ENCODE measurements at regions not wholly inside any gene's neighbourhood (a gene's known extent, or its start where the extent isn't known, plus 50 kb on each side); places are given as distances from the start of the nearest gene placed in this dataset.

DNA sequence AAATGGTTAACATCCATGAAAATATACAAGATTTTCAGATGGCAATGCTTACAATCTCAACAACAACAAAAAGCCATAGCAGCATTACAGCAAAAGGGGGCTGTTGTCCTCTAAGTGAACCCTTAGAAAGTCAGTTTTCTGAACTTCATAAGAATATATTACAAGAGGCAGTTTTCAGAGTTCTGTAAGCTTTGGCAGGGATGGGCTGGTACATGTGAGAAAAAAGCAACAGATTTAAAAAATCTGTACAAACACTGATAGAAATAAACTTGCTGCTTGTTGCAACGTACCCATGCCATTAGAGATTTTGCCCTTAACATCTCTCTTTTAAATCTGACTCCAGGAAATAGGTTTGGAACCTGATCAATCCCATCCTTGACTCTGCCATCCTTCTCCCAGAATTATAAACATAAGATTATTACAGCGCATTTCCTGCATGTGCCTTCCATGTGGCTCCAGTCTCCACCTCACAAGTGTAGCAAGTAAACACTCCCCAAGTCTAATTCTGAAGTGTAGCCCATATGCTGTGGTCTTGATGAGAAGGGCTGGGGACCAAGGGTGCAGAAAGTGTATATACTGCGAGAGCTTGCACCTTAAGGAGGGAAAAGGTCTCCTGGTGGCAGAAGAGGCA, 101.4 kb upstream of the TSPAN2 start:
- no peak overlapping the region for H3K4me3 Mint-ChIP-seq
- no peaks in the 10 kb centered on the region for H3K4me1 Mint-ChIP-seq
- H3K9me3 Mint-ChIP-seq: no peaks in the 10 kb centered on the region
- ATAC-seq (no peak), DNase-seq (ENCODE audit: low spot score in 2 of 2) (no peak)
- no peaks in the 10 kb centered on the region for H3K36me3 Mint-ChIP-seq
- H3K27ac Mint-ChIP-seq: no peak overlapping the region

DNA sequence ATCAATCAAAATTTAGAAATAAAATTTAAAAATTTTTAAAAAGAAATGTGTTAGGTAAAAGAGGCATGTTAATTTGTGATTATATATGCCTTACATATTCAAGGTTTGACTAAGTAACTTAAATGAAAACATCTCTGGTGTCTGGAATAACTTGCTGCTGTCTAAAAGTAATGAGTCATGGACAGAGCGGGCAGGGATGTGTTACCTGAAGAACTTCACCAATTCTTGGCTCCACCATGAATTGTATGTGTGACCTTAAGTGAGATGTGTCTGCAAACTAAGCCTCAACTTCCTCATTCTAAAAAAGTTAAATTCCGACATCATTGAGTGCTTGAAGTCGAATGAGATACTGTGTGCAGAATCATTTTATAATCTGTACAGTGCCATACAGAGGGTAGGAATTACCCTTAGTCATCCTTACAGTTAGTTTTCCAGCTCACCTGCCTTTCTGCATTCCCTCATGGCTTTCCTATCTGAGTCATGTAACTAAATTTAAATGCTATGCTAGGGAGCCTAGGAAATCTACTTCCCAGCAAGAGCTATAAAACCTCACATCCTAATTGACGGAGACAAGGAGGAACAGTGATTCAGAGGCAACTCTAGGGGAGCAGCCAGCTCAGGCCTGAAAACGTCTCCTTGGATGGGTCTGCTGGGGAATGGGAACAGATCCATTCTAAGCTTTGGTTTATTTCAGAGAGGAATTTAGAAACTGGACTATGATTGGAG, 100.7 kb upstream of the TSPAN2 start:
- H3K27ac Mint-ChIP-seq: no peak overlapping the region
- H3K9me3 Mint-ChIP-seq: no peaks in the 10 kb centered on the region
- H3K4me3 Mint-ChIP-seq: no peak overlapping the region
- no peaks in the 10 kb centered on the region for H3K36me3 Mint-ChIP-seq
- DNase-seq (ENCODE audit: low spot score in 2 of 2) (no peak), ATAC-seq (no peak)
- peaks cover 3% of the 10 kb centered on the region for H3K4me1 Mint-ChIP-seq

DNA sequence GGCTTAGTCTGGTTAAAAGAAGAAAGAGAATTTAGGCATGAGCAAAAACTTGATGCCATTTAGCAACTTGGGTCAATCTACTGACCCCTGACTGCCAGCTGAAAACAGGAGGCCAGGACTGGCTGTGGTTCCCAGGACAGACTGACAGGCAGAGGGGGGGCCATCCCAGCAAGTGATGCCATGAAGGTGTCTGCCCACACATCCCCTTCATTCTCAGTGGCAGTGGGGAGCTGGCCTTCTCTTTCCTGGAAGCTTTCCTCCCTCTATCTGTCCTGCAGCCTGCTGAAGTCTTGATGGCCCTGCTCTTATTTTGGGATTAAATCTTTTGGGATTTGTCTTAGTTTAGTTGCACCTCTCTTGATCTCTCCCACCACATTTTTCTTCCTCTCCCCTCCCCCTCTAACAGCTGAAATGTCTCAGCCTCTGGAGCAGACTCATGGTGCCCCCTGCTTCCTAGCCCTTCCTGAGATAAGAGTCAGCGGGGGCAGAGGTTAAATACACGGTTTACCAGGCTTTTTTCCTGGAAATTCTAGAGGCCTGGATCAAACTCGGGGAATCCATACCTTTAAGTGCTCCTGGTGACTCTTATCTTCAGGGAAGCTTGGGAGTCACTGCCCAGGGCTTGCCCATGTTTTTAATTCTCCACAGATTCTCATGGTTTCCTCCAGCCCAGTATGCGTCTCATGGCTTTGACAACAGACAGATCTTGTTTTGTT, 99.5 kb upstream of the TSPAN2 start:
- ATAC-seq (no peak), DNase-seq (ENCODE audit: low spot score in 2 of 2) (no peak)
- H3K4me3 Mint-ChIP-seq: no peak overlapping the region
- H3K9me3 Mint-ChIP-seq: no peaks in the 10 kb centered on the region
- H3K36me3 Mint-ChIP-seq: no peaks in the 10 kb centered on the region
- H3K4me1 Mint-ChIP-seq: peaks cover 11% of the 10 kb centered on the region
- no peak overlapping the region for H3K27ac Mint-ChIP-seq

DNA sequence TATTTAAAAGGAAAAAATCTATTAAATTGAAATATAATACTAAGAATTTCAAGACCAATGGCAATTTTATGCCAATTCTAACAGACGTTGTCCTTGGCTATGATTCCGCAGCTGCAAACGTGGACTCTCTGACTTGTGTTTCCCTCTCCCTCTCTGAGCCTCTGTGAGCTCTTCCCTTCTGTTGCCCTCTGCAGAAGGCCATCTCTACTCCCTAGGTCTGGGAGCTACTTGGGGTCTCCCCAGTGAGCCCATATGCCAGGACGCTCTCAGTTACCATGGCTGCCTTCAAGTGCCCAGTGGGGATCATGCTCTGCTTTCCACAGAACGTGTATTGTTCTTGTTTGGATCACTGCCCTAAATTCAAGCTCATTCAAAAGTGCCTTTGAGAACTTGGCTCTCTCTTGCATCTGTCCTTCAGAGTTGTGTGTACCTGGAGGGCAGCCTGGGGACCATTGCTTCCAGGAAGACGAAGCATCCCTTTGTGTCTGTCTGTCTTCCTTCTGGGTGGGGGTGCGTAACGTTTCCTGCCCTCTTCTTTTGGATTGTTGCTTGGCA, 97.5 kb upstream of the TSPAN2 start:
- no peak for ATAC-seq

DNA sequence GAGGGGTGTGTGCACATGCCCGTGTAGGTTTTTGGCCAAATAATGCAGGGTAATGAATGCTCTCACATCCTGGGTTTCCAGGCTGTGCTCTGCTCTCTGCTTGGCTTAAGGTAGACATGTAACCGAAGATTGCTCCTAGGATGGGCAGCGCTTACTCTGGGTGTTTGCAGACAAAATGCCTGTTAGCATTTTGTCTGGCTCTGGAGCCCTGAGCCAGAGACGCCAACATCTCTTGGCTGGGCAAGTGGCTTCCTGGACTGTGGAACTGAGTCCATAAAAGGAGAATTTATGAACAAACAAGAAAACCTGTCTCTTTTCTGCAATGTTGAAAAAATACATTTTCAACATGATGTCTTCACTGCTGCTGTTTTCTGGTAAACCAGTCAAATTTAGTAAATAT, 96.0 kb upstream of the TSPAN2 start:
- Mint-ChIP-seq H3K36me3 (no peaks in the 10 kb centered on the region), H3K4me3 (no peak overlapping the region), H3K4me1 (peaks cover 11% of the 10 kb centered on the region), H3K27ac (no peak overlapping the region), H3K9me3 (no peaks in the 10 kb centered on the region)
- no peak for ATAC-seq
- no peak for DNase-seq (ENCODE audit: low spot score in 2 of 2)

More for the DNA sequence above, 97.5 kb upstream of the TSPAN2 start:
- peak overlapping the region; percentile 0 for H3K27ac Mint-ChIP-seq
- DNase-seq (ENCODE audit: low spot score in 2 of 2): no peak
- no peak overlapping the region for H3K4me3 Mint-ChIP-seq
- H3K4me1 Mint-ChIP-seq: peaks cover 11% of the 10 kb centered on the region
- H3K9me3 Mint-ChIP-seq: no peaks in the 10 kb centered on the region
- no peaks in the 10 kb centered on the region for H3K36me3 Mint-ChIP-seq

DNA sequence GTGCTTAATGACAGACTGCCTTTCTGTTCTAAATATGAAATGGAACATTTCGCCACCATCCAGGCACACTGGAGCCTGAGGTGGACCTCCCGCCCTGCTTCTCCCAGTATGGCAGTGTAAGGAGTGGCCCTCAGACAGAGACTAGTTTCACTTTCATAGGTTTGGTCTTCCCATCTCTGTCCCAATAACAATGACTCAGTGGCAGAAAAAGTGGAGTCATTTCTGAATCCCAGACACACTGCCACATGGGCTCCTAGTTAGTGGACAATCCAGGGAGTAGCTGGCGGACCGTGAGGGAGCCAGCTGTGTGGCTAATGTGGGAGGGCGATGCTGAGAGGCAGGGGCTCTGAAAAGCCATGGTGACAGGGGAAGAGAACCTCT, 95.6 kb upstream of the TSPAN2 start:
- H3K4me3 Mint-ChIP-seq: no peak overlapping the region
- no peaks in the 10 kb centered on the region for H3K9me3 Mint-ChIP-seq
- no peak overlapping the region for H3K27ac Mint-ChIP-seq
- DNase-seq (ENCODE audit: low spot score in 2 of 2) (no peak), ATAC-seq (peak; percentile 31)
- peaks cover 11% of the 10 kb centered on the region for H3K4me1 Mint-ChIP-seq
- no peaks in the 10 kb centered on the region for H3K36me3 Mint-ChIP-seq

DNA sequence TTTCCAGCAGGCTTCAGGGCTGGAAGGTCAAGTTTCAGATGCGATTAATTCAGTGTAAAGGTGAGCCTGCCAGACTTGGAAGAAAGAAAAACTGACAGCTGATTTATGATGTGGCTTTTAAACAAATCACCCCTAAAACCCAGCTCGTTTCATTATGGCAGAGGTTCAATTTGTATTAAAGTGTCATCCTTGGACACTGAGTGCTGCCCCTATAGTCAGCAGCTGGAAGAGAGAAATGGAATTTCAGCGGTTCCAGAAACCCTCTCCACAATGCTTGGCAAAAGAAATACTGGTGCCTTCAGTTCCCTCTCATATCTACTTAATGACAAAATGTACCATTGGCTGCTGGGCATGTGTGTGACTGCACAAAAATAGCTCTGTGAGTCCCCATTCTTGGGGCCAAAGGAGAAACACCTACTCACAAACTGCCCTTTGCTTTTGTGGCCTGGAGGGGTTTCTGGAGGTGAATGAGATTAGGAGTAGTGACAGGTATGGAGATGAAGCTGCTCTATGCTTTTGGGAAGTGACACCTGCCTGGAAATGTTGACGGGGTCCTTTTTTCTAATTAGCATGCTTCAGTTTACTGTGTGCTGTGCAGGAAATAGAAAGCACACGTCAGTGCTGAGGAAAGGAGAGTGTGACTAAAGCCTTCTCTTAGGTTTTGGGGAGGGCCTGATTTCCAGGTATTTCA, 95.1 kb upstream of the TSPAN2 start:
- Mint-ChIP-seq H3K4me3 (no peak overlapping the region), H3K9me3 (no peaks in the 10 kb centered on the region), H3K4me1 (peaks cover 11% of the 10 kb centered on the region), H3K36me3 (no peaks in the 10 kb centered on the region), H3K27ac (no peak overlapping the region)
- DNase-seq (ENCODE audit: low spot score in 2 of 2) (no peak), ATAC-seq (peak; percentile 78)

DNA sequence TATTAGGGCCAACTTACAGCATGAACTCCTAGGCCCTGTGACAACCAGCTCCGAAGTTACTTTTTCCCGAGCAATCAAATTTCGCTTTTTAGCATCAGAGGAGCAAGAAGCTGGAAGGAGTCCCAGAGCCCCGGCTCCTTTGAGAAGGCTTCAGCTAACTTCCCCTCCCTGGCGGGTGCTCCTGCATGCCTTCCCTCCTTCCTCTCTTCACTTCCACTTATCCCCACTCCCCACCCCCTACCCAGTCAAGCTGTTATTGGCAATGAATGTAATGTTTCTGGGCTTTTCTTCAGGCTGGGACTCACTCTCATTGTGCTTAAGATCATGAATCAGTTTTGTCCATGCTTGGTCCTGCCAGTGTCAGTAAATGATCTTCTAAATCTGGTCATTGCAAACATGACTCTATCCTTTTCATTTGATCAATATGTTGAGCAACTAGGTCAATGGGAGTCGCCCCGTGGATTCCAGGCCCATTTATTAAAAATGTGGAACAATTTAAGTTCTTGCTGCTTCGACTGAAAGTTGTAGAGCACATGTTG, 94.5 kb upstream of the TSPAN2 start:
- Mint-ChIP-seq H3K4me3 (no peak overlapping the region), H3K36me3 (no peaks in the 10 kb centered on the region), H3K4me1 (peaks cover 11% of the 10 kb centered on the region), H3K9me3 (no peaks in the 10 kb centered on the region), H3K27ac (no peak overlapping the region)
- DNase-seq (ENCODE audit: low spot score in 2 of 2) (no peak), ATAC-seq (no peak)

DNA sequence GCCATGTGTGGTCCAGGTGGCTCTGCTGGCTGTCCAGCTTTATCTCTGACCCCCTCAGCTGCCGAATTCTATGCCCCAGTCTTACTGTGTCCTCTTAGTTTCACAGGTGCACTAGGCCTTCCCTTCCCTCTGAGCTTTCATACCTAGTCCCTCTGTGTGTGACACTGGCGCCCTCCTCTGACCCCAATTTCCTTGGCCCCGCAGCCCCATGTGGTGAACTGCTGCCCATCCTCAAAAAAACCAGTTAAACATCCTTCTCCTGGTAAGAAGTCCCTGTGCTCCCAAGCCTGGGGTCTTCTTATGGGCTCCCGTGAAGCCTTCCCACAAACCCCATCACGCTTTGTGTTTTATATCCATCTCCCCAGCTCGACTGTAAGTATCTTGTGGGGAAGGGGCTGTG, 93.9 kb upstream of the TSPAN2 start:
- H3K4me3 Mint-ChIP-seq: no peak overlapping the region
- no peaks in the 10 kb centered on the region for H3K9me3 Mint-ChIP-seq
- H3K27ac Mint-ChIP-seq: no peak overlapping the region
- ATAC-seq (no peak), DNase-seq (ENCODE audit: low spot score in 2 of 2) (no peak)
- H3K36me3 Mint-ChIP-seq: no peaks in the 10 kb centered on the region
- peaks cover 11% of the 10 kb centered on the region for H3K4me1 Mint-ChIP-seq

DNA sequence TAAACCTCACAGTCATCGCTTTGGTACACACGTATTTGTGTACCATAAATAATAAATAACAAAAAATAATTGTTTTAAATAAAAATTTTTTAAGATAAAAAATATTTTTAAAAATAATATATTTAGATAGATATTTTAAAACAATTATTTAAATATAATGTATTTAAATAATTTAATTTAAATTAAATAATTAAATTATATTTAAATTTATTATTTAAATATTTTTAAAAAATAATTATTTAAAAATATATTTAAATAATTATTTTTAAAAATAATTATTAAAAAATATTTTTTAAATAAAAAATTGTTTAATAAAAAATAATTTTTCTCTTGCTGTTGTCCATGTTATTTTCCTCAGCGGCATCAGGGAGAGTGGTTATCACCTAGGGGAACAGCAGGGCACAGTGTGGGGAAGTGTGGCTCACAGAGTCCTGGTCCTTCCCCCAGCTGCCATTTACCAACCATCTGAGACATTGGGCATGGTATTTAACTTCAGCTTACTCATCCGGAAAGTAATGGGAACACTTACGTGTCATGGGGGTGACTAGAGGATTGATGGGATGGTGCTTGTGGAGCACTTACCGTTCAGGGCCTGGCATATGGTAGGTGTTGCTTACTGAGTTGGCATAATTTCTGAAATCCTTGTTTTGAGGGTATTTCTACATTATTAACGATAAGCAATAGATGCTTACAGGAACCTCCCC, 92.9 kb upstream of the TSPAN2 start:
- DNase-seq (ENCODE audit: low spot score in 2 of 2) (no peak), ATAC-seq (no peak)
- H3K4me3 Mint-ChIP-seq: no peak overlapping the region
- H3K36me3 Mint-ChIP-seq: no peaks in the 10 kb centered on the region
- no peaks in the 10 kb centered on the region for H3K9me3 Mint-ChIP-seq
- no peak overlapping the region for H3K27ac Mint-ChIP-seq
- H3K4me1 Mint-ChIP-seq: peaks cover 11% of the 10 kb centered on the region

DNA sequence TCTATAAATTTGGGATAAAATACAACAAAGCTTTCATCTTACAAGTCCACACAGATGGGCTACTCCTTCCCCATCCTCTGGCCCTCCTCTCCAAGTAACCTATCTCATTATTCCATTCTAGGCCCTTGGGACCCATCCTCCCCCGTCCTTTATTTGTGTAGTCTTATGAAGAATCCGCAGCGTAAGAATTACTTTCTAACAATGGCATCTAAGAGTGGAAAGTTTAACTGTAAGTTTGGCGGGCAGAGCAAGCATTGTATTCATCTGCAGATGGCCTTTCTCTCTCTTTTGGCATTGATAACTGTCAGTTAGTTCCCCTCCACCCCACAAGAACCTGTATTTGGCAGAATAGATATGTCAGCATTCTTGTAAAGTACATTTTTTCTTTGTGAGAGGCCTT, 91.9 kb upstream of the TSPAN2 start:
- H3K36me3 Mint-ChIP-seq: no peaks in the 10 kb centered on the region

DNA sequence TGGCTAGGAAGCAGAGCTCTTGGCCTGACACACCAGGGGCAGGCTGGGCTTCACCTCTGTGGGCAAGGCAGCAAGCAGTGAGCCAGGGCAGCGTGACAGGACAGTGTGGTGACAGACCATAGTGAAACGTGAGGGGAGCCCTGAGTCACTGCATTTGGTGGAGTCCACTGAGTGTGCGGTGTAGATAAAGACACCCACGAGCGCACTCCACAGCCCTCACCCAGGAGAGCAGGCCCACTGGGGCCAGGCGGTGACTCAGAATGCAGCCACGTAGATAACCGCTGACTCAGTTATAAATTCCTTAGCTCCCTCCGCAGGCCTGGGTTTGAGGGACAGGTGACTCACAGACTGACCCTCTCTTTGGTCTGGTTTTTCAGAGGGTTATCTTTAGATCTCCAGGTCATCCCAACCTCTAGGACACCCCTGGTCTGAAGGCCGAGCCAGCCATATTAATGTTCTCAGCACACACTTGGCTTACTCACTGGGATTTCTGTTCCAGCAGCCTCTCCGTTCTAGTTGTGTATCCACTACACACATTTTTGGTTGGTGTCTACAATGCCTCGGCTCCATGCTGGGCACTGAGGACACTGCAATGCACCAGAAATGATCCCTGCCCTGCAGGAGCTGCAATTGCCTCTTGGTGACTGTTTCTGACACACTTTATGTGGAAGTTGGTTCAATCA, 90.2 kb upstream of the TSPAN2 start:
- Mint-ChIP-seq H3K27ac (no peak overlapping the region), H3K4me1 (peaks cover 3% of the 10 kb centered on the region), H3K9me3 (peaks cover 2% of the 10 kb centered on the region), H3K36me3 (no peaks in the 10 kb centered on the region), H3K4me3 (no peak overlapping the region)
- no peak for DNase-seq (ENCODE audit: low spot score in 2 of 2)
- peak; percentile 80 for ATAC-seq

More for the DNA sequence above, 91.9 kb upstream of the TSPAN2 start:
- Mint-ChIP-seq H3K27ac (no peak overlapping the region), H3K9me3 (no peaks in the 10 kb centered on the region), H3K4me1 (peaks cover 11% of the 10 kb centered on the region), H3K4me3 (no peak overlapping the region)
- ATAC-seq: no peak
- DNase-seq (ENCODE audit: low spot score in 2 of 2): no peak

DNA sequence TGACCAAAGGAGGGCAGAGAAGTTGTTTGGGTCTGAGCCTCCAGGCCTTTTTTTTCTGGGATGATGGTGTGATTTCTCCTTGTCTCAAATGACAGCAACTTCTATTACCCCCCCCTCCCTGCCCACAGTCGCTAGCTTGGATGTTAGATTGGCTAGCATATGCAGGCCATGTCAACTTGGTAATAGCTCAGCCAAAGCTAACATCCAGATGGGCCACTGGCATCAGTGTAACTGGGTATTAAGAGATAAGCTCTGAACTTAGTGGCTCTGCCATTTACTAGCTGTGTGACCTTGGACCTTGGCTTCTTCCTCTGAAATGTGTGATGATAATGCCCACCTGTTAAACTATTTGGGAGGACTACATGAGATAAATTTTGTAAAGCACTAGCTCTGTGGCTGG, 86.9 kb upstream of the TSPAN2 start:
- Mint-ChIP-seq H3K27ac (no peak overlapping the region), H3K4me3 (no peak overlapping the region), H3K9me3 (peaks cover 2% of the 10 kb centered on the region), H3K4me1 (no peaks in the 10 kb centered on the region), H3K36me3 (no peaks in the 10 kb centered on the region)
- DNase-seq (ENCODE audit: low spot score in 2 of 2): no peak
- no peak for ATAC-seq

DNA sequence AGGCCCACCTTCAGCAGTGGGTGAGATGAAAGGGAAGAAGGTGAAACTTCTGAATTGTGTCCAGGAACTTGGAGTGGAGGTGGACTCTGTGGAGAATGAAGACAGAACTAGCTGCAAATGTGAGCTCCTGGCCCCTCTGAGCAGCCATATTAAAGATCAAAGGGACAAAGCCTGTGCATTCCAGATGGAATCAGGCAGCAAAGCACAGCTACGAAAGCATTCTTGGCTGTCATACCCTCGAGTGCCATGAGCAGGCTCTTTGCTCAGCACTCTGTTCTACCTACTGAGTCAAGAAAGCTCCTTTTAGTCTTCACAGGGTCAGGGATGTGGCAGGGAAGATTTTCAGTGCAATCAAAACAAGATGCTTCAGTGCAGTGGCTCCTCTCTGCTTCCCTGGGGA, 86.3 kb upstream of the TSPAN2 start:
- no peak overlapping the region for H3K27ac Mint-ChIP-seq
- peaks cover 2% of the 10 kb centered on the region for H3K9me3 Mint-ChIP-seq
- no peak overlapping the region for H3K4me3 Mint-ChIP-seq
- no peaks in the 10 kb centered on the region for H3K4me1 Mint-ChIP-seq
- ATAC-seq (no peak), DNase-seq (ENCODE audit: low spot score in 2 of 2) (no peak)
- no peaks in the 10 kb centered on the region for H3K36me3 Mint-ChIP-seq
